NCI-H1092 (cell line): ENCODE measurements at regions not wholly inside any gene's neighbourhood (a gene's known extent, or its start where the extent isn't known, plus 50 kb on each side); places are given as distances from the start of the nearest gene placed in this dataset.

Experiments used
- DNase-seq: peaks from one replicate; lab custom pipeline; 2025; lab: John Stamatoyannopoulos, UW

DNA sequence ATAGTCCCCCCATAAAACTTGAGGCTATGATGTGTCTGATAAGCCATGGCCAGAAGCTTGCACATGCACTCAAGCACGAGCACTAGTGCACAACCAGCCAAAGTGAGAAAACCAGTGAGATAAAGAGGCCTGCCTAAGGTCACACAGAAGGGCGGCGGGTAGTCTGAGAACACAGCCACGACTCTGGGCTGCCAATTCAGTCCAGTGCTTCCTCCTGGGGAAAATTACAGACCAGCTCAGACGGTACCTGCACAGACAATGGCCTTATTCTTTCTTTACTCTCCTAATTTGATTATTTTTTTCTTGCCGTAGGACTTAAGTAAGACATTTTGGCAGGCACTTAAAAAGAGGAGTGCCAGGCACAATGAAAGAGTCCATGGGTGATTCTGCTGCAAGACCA, 533.2 kb upstream of the FAT1 start:
- no peak for DNase-seq

DNA sequence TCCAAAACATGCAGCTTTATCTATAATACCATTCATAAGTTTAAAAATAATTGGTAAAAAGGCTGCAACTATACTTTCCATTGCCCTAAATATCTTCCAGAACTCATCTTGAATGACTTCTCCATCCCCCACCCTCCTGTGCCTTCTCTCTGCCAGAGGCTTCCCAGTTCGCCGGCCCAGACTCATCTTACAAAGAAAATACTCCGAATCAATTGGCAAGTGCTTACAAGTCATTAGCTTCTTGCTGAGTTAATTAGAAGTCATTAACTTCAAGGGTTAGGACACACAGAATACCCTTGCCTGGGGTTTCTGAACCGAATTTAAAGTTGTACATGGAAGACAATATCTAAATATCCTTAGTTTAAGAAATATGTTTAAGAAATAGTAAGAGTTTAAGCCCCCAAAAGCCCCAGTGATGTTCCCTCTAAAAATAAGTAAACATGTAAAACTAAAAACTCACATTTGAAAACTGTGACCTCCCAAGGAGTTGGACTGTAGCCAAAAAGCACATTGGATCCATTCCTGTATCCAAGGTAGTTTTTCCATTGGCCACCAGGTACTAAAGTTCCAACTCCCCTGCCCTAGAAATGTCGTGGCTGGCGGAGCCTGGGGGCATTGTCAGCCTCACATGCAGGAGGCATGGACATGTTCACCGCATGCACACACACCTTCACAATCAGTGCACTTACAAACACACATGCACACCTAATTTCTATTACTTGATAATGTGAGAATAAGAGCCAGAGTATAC, 535.2 kb upstream of the FAT1 start:
- DNase-seq = peak; percentile 24

DNA sequence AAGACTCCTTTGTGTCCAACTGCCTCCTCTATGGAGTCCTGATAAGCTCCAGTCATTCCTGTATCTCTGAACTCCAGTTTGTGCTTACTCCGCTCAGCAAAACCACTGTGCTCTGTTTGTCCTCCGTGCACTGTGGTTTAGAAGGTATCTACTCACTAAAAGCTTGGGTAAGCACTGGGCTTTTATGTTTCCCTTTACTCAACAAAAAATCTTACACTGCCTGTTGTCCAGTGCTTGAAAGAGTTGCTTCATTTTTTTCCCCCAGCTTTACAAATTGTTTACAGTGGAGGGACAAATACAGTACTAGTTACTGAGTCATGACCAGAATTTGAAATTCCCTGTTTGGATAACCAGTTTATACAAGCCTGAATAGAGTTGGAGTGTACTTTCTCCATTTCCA, 545.3 kb upstream of the FAT1 start:
- DNase-seq = no peak

DNA sequence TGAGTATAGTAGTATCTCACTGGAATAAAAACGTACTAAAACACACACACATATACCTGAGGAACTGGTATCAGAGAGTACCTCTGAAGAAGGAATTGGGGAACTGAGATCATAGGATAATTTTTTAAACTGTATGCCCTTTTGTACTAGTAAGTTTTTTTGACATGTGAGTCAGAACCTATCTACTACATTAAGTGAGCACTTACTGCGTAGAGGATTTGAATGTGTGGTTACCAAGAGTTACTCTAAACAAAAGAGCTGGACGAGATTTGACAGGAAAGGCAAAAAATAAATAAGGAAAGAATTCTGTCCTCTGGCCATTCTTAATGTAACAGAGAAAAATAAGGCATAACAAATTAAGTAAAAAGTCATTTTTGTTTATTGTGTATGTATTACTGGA, 546.5 kb upstream of the FAT1 start:
- DNase-seq = no peak

DNA sequence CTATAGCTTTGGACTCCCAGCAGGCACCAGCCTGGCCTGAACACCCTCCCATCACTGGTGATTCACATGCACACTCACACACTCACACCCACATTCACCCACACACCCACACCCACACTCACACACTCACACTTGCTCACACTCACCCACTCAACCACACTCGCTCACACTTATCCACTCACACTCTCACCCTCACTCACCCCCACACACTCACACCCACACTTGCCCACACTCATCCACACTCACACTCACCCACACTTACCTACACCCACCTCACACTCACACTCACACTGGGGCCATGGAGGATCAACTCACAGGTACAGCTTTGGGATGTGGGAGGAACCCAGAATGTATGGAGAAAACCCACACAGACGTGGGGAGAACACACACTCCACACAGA, 548.2 kb upstream of the FAT1 start:
- no peak for DNase-seq

DNA sequence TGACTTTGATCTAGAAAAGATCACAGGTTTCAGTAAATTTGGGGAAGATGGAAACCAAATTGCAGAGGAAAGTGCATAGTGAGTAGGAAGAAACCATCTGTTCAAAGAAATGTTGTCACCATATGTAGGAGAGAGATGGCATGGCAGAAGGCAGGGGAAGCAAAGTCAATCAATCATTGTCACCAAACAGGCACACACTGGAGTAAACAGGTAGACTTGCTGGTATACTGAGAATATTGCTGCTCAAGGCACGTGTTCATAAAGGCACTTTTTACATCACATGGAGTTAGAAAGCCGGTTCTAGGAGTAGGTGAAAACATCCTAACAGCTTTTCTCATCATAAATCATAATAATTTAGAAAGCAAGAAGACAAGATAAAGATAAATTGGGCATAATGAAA, 550.5 kb upstream of the FAT1 start:
- no peak for DNase-seq

DNA sequence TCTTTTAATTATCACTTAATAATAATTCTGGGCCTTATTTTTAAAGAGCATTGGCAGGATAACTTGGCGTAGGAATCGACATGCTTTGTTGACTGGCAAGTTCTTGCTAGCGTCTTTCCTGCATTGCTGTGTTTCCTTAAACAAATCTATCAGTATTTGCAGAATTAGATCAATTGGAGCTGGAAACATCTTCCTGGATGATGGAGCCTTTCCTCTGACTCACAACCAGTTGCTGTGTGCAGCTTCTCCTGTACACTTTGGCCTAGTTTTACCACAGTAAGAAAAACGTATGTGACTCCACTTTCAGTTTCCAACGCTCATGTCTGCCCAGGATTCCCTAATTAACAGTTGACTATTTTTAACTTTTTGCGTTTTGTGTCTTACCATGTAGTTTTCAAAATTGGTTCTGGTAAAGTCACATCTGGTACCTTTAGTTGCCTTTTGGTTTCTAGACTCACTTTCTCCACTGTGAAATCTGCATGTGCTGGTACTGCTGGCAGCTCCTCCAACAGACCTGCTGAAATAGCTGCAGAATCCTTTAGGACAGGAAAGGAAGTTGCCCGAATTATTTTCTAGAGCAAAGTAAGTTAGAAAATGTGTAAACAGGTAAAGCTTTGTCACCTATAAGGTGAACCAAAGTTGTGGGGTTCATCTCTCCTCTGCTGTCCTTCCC, 553.2 kb upstream of the FAT1 start:
- DNase-seq = no peak

DNA sequence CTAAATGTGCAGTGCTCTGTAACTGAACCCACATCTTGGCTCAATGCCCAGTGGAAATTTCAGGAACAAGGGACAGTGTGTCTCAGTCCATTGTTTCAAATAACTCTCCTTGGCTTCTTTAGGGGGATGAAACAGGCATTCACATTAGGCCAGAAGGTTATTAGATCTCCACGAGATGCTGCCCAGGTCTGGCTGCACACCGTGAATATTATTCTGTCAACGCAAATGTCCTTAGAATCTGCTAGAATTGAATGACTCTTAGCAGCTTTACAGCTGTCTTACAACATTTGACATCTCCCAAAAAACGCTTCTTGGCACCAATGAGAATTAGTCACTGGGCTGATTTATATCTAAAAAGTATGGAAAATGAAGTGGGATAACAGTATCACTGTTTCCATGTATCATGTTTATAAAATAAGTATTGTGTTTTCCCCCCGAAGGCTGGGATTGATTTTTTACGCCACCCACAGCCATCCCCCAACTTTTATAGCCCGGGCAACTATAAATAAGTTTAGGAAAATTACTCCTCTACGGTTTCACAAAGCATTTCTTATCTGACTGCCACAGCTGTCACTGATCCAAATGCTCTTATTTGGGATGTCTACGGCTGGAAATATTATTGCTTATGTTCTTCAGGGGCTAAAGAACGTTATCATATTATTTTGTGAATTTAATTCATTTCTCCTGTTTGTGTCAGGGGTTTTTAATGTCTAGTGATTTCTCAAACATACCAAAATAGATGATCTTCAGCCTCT, 559.7 kb upstream of the FAT1 start:
- no peak for DNase-seq

DNA sequence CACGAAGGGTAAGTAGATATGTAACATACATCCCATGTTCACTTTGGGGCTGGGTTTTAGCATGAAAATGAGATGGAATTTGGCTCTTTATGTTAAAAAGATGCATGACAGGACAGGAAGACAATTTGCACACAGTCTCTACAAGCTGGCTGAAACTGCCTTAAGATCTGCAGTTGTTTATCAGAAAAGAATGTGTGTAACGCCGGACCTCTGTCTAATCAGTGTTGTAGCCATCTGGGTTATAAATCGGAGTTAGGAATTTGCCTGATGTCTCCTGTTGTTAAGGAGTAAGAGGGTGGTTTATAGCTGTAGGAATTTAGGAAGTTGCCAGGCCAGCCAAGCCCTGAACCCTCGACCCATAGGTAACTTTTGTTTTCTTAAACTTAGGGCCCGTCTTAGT, 562.9 kb upstream of the FAT1 start:
- DNase-seq = no peak

DNA sequence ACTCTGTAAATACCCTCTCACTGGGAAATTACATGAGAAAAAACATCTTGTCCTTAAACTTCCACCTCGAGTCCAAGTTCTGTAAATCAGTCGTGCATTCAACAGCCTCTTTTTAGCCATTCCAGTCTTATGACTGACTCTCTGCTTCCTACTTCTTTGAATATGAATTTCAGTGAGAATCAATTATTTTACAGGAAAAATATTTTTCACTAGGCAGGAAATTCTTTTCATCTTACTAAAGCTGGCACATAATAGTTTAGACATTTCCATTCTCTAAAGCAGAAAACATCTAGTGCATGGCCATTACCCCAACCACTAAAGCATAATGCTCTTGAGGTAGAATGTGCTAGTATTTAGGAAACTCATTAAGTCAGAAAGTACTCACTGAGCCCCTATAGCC, 565.7 kb upstream of the FAT1 start:
- DNase-seq = no peak

DNA sequence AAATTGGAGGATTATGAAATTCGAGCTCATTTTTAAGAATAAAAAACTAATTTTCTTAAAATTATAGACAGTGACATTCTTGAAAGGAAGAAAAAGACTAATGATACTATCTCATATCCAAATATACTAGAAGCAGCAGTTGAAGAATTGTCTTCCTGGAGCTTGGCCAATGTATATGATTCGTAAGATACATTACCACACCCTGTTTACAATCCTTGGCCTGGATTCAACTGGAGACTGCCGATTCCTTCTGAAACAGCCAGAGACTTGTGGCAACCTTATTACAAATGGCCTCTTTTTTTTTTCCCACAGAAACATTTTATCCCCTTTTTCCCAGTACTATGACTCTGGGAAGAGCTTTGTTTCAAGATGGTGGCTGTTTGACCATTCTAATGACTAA, 571.2 kb upstream of the FAT1 start:
- DNase-seq = no peak

DNA sequence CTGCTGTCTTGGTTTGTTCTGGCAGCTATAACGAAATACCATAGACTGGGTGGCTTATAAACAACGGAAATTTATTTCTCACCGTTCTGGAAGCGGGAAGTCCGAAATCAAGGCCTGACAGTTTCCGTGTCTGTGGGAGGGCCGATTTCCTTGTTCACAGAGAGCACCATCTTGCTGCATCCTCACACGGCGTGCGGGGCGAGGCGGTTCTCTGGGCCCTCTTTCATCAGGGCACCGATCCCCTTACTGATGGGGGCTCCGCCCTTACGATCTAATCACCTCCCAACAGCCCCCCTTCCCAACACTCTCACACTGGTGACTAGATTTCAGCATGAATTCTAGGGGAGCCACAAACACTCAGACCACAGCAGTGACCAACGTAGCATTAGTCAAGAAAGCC, 578.3 kb upstream of the FAT1 start:
- DNase-seq = no peak

DNA sequence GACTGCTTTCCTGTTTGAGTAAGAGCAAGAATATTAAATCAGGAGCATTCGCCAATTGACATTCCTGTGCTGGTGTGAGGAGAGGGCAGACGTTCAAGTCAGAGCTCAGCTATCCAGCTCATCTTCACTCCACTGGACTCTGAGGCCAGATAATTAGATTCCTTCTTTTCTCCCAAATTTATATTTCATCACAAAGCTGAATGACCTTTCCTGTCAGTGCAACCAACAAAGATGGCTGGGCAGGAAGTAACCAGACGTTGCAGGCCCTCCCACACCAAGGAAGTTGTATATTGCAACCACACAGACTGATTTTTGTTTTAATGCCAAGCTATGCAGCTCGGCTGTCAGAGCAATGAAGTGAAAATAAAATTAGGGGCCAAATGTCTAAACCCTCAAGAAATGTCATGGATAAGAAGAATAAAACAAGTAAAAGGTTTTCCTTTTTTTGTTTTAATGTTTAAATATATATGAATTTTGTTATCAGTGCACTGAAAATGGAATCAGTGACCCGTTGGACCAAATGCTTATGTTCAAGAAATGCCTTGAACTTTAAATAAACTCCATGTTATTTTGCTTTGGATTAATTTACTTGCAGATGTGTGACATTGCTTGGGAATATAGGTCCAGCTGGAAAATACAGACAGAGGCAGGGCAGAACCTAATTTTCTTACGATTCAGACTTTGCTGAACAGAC, 578.9 kb upstream of the FAT1 start:
- no peak for DNase-seq

DNA sequence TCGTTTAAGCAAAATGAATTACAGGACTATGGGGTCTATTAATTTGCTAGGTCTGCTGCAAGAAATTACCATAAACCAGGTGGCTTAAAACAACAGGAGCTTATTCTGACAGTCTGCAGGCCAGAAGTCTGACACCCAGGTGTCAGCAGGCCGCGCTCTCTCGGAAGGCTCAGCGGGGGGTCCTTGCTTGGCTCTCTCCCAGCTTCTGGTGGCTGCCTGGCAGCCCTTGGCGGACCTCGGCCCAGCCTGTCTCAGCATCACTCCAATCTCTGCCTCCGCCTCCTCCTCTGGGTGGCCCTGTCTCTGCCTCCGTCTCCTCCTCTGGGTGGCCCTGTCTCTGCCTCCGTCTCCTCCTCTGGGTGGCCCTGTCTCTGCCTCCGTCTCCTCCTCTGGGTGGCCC, 580.5 kb upstream of the FAT1 start:
- DNase-seq = peak; percentile 8

DNA sequence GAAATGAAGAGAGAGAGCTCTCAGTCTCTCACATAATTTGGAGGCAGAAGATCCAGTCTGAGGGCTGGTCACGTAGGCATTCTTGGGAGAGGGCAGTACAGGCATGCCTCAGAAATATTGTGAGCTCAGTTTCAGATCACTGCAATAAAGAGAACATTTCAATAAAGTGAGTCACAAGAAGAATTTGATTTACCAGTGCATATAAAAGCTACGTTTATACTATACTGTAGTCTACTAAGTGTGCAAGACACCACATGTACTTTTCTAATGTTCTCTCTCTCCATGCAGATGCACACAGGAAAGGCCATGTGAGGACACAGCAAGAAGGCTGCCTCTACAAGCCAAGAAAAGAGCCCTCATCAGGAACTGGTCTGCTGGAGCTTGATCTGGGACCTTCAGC, 583.5 kb upstream of the FAT1 start:
- DNase-seq = no peak

DNA sequence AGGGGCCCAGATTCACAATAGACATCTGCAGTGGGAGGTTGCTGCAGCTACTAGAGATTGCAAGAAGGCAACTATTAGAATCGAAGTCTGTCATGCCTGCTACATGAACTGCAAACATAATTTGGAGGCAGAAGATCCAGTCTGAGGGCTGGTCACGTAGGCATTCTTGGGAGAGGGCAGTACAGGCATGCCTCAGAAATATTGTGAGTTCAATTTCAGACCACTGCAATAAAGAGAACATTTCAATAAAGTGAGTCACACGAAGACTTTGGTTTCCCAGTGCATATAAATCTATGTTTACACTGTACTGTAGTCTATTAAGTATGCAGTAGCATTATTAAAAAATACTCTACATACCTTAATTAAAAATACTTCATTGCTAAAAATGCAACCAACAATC, 585.8 kb upstream of the FAT1 start:
- DNase-seq = no peak

DNA sequence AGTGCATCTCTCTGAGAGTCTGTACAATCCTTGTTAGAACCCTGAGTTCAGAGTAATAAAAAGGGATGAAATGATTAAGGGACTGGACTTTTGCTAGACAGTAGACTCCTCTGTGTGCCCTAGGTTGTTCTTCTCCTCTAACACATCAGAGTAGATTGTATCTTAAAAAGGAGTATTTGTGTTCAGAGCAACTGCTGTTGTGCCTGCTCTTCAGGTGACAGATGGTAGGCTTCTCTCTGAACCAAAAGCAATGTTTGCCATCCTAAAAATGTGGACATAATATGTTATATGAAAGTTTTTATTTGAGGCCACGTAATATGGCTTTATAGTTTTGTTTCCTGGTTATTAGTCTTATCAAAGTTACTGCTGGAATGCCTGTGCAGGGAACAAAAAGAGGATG, 588.6 kb upstream of the FAT1 start:
- DNase-seq = no peak

DNA sequence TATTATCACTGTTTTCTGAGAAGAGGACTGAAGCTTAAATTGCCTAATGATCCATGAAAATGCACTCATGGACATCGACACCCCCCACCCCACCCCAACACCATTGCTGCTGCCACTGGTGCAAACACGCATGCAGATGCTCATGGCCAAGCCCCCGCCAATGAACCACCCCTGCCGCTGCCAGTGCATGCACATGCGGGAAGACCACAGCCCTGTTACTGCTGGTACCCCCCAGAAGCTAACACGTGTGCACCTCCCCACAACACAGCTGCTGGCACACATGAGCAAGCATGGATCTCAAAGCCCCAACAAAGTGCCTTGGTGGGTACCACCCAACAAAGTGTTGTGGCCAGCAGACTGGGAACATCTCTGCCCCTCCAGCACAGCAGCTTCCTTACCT, 594.1 kb upstream of the FAT1 start:
- no peak for DNase-seq

DNA sequence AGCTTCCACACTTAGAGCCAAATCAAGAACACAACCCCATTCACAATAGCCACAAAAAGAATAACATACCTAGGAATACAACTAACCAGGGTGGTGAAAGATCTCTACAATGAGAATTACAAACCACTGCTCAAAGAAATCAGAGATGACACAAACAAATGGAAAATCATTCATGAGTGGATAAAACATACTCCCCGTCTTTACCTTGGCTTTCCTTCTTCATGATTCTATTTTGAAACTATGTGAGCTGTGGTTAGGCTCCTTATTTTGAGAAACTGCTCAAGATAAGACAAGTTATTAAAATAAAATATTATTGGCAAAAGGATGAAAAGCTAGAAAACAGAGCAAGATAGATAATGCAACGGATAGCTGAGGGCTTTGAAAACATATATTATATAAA, 598.1 kb upstream of the FAT1 start:
- no peak for DNase-seq

DNA sequence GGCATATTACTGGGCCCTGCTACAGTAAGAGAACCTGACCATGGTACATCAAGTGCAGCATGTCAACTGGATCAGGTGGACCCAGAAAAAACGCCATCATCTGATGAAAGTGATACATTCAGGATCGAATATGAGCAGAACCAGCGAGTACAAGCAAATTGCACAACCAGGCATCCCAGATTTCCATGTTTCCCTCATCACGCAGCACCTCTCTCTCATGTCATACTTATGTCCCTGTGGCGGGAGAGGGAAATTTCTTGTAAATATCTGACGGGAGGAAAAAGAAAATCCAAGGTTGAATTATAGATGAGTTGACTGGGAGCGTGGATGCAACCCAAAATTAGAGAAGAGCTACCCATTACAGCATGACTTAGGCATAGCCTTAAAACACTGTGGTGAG, 608.5 kb upstream of the FAT1 start:
- DNase-seq = no peak

DNA sequence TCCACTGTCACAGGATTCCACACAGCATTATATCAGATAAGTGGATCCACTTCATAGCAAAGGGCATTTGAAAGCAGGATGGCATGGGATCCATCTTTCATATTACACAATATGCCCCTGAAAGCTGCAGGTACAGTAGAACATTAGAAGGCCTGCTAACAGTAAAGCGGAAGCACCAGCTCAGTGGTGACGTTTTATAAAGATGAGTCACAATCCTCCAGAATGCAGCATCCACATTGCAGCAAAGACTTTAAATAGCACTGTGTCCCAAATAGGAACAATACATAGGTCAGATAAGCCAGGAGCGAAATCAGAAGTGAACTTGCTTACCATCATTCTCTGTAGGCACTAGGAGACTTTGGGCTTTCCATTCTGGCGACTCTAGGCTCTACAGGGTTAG, 609.5 kb upstream of the FAT1 start:
- no peak for DNase-seq

DNA sequence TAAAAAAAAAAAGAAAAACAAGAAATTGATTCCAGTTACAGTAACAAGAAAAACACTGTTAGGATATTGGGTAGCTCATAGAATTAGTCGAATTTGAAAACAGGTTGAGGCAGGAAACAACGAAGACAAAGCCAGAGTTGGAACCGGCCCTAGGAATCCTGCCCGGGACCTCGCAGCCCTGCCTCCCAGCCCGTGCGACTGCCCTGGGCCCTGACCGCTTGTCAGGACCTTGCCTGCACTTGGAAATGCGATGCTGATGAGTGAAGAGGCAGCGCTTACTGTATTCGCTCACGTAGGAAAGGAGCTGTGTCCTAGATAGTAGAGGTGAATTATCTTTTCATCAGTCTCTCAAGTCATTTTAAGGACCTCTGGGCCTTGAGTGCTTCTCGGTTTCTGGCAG, 611.7 kb upstream of the FAT1 start:
- DNase-seq = no peak

DNA sequence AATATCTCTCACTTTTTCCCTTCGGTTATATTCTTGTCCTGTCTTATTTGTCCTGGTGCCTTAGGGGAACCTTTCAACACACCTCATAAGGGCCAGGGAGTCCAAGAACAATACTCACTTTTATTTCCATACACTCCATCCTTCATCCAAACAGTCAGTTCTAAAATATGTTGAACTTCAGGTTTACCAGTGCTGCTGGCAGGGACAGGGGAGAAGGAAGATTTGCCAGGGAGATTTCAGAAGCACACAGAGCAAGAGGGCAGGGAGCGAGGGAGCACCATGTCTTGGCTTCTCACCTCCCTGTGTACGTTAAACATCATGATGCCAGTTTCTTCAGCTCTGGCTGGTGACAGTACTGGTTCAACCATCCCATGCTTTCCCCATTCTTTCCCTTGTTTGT, 631.1 kb upstream of the FAT1 start:
- DNase-seq = no peak
